Breast epithelium (tissue), 3 donors: ENCODE measurements at regions not wholly inside any gene's neighbourhood (a gene's known extent, or its start where the extent isn't known, plus 50 kb on each side); places are given as distances from the start of the nearest gene placed in this dataset.
"Not testable (repeated sequence)": the region's sequence is repeated elsewhere in the genome, so short reads cannot be mapped to it uniquely, and the experiment has no call there.

Source experiments
- CTCF ChIP-seq, 3 donors: fragments of 450-650 bp; IDR thresholded peaks; one replicate each; pipeline ENCODE4 v1.5.1; 2016 to 2017; ENCODE audit warnings: antibody characterized with exemption in 3 of 3, mild to moderate bottlenecking in 3 of 3, moderate library complexity in 3 of 3
- POLR2A ChIP-seq: fragments of 450-650 bp; IDR thresholded peaks from one replicate; pipeline ENCODE4 v1.6.1; 2016; ENCODE audit warnings: antibody characterized with exemption, mild to moderate bottlenecking, moderate library complexity
- POLR2AphosphoS5 ChIP-seq, 3 donors: sonication (generic); formaldehyde crosslinking; IDR thresholded peaks; one replicate each; pipeline ENCODE4 v1.6.1; 2017; ENCODE audit warnings: antibody characterized with exemption in 3 of 3

DNA sequence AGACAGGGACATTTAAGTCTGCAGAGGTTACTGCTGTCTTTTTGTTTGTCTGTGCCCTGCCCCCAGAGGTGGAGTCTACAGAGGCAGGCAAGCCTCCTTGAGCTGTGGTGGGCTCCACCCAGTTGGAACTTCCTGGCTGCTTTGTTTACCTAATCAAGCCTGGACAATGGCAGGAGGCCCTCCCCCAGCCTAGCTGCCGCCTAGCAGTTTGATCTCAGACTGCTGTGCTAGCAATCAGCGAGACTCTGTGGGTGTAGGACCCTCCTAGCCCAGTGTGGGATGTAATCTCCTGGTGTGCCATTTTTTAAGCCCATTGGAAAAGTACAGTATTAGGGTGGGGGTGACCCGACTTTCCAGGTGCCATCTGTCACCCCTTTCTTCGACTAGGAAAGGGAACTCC is 272.6 kb downstream of the CXCL12 start:
- not testable (repeated sequence) for TF ChIP-seq CTCF (IDR thresholded peaks at IDR 0.05); POLR2AphosphoS5 (IDR thresholded peaks at IDR 0.05); POLR2A
